ENCODE measurements at regions not wholly inside any gene's neighbourhood (a gene's known extent, or its start where the extent isn't known, plus 50 kb on each side); places are given as distances from the start of the nearest gene placed in this dataset.

DNA sequence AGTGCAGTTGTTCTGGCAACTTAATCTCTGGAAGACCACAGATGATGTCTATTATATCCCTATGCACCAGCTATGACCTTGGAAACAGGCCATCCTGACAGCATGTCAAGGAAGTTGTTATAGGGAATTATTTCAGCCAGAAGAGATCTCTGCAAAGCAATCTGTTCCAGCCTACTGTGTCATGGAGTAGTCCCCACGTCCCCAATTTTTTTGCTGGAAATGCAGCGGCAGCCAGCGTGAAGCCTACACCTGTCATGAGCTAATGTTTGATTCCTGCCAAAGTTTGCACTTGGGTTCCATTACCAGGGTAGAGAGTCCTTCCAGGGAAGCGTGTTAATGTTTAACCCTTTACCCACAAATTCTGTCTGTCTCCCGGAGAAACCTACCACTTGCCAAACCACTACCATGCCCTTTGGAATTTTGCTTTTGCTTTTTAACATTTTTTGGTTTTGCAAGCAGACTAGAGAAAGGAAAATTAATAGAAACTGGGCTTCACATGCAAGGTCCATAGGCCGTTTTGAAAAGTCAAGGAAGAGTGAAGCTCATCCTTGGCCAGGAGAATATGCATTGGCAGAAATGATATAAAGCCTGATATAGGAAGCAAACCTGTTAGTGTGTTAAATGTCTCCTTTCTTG is 174.9 kb upstream of the SPRY4 start:
- Histone ChIP-seq H3K9me3 (ENCODE audit: low read length) (no peaks in the 10 kb centered on the region), H3K36me3 (ENCODE audit: low read depth, low read length) (no peaks in the 10 kb centered on the region), H4K20me1 (ENCODE audit: low read length) (no peaks in the 10 kb centered on the region), H3K27me3 (ENCODE audit: low read length) (no peaks in the 10 kb centered on the region), H3K9ac (ENCODE audit: low read length) (no peak overlapping the region), H3F3A (ENCODE audit: low read length, unreplicated experiment) (no peaks in the 10 kb centered on the region), H3K79me2 (ENCODE audit: low read length) (no peaks in the 10 kb centered on the region), H3K4me3 (ENCODE audit: low read length) (no peak overlapping the region), H3K4me2 (ENCODE audit: low read length) (no peak overlapping the region), H3K27ac (ENCODE audit: low read length) (no peak overlapping the region), H3K9me2 (replicated peaks; ENCODE audit: low read length) (no peaks in the 10 kb centered on the region), H2AFZ (ENCODE audit: low read length) (no peak overlapping the region), H3K4me1 (ENCODE audit: insufficient read depth, low read length) (no peaks in the 10 kb centered on the region)
- ATAC-seq (no peak), DNase-seq (no peak)
- TF ChIP-seq, protein P1, sequence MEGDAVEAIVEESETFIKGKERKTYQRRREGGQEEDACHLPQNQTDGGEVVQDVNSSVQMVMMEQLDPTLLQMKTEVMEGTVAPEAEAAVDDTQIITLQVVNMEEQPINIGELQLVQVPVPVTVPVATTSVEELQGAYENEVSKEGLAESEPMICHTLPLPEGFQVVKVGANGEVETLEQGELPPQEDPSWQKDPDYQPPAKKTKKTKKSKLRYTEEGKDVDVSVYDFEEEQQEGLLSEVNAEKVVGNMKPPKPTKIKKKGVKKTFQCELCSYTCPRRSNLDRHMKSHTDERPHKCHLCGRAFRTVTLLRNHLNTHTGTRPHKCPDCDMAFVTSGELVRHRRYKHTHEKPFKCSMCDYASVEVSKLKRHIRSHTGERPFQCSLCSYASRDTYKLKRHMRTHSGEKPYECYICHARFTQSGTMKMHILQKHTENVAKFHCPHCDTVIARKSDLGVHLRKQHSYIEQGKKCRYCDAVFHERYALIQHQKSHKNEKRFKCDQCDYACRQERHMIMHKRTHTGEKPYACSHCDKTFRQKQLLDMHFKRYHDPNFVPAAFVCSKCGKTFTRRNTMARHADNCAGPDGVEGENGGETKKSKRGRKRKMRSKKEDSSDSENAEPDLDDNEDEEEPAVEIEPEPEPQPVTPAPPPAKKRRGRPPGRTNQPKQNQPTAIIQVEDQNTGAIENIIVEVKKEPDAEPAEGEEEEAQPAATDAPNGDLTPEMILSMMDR (conservative IDR thresholded peaks at IDR 0.05; ENCODE audit: low read depth, low read length): no peak
- TF ChIP-seq EZH2phosphoT487 (IDR thresholded peaks at IDR 0.05; ENCODE audit: borderline replicate concordance, low read length): no peak
- TF ChIP-seq EZH2 (IDR thresholded peaks at IDR 0.05; ENCODE audit: low read length, unreplicated experiment): no peak
- BruUV-seq (replicated peaks): no TSS peak
- ChIA-PET POLR2A (ENCODE audit: unreplicated experiment) (no interaction called here), CTCF (no interaction called here)
- intact Hi-C loops (cut with micrococcal nuclease): no loop called here

DNA sequence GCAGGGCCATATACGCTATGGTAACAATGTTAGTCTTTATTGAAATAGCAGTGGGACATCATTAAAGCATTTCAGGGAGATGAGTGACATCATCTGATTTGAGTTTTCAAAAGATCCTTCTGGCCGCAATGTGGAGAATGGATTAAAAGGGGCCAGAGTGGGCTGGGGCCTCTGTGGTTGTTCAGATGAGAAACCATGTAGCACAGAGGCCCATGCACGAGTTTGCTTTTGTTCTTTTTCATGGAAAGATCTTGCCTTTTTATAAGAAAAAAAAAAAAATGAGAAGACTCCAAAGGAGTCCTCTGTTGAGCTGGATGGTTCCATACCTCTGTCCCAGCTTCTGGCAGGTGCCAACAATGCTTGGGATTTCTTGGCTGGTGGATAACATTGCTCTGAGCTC is 173.5 kb upstream of the SPRY4 start:
- TF ChIP-seq, protein P1 (conservative IDR thresholded peaks at IDR 0.05; ENCODE audit: low read depth, low read length): no peak
- TF ChIP-seq EZH2 (IDR thresholded peaks at IDR 0.05; ENCODE audit: low read length, unreplicated experiment) (no peak), EZH2phosphoT487 (IDR thresholded peaks at IDR 0.05; ENCODE audit: borderline replicate concordance, low read length) (no peak)
- ATAC-seq (no peak), DNase-seq (no peak)
- ChIA-PET CTCF (no interaction called here), POLR2A (ENCODE audit: unreplicated experiment) (no interaction called here)
- Histone ChIP-seq H3K9ac (ENCODE audit: low read length) (no peak overlapping the region), H3K79me2 (ENCODE audit: low read length) (no peaks in the 10 kb centered on the region), H3K4me2 (ENCODE audit: low read length) (no peak overlapping the region), H3K27ac (ENCODE audit: low read length) (no peak overlapping the region), H3K27me3 (ENCODE audit: low read length) (no peaks in the 10 kb centered on the region), H3K4me1 (ENCODE audit: insufficient read depth, low read length) (no peaks in the 10 kb centered on the region), H3K9me2 (replicated peaks; ENCODE audit: low read length) (no peaks in the 10 kb centered on the region), H4K20me1 (ENCODE audit: low read length) (no peaks in the 10 kb centered on the region), H3K36me3 (ENCODE audit: low read depth, low read length) (no peaks in the 10 kb centered on the region), H3K9me3 (ENCODE audit: low read length) (no peaks in the 10 kb centered on the region), H2AFZ (ENCODE audit: low read length) (no peak overlapping the region), H3F3A (ENCODE audit: low read length, unreplicated experiment) (no peaks in the 10 kb centered on the region), H3K4me3 (ENCODE audit: low read length) (no peak overlapping the region)
- intact Hi-C loops (cut with micrococcal nuclease): no loop called here
- BruUV-seq (replicated peaks): no TSS peak

DNA sequence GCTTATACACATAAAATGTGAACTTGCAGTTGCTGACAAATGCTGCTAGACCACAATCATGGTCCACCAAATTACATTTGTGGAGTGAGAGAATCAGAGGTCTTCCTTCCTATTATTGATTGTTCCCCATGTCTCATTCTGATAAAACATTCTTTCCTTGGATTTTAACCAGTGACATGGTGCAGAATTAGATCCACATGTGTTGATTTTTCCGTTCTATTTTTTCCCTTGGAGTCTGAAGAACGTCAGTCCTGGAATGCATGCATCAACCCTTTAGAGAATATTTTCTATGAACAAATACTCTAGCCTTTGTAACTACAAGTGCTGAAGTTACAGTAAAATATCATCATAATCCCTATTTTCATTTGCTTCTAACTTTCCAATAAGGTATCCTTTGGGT is 170.7 kb upstream of the SPRY4 start:
- H3K4me1 ChIP-seq (ENCODE audit: insufficient read depth, low read length): no peaks in the 10 kb centered on the region
- no peak overlapping the region for H3K9ac ChIP-seq (ENCODE audit: low read length)
- no peaks in the 10 kb centered on the region for H3K27me3 ChIP-seq (ENCODE audit: low read length)
- H3K27ac ChIP-seq (ENCODE audit: low read length): no peak overlapping the region
- DNase-seq: no peak
- H3K9me2 ChIP-seq (replicated peaks; ENCODE audit: low read length): no peaks in the 10 kb centered on the region
- no peak for ATAC-seq
- H3F3A ChIP-seq (ENCODE audit: low read length, unreplicated experiment): no peaks in the 10 kb centered on the region
- ChIA-PET CTCF (no interaction called here), POLR2A (ENCODE audit: unreplicated experiment) (no interaction called here)
- no peak overlapping the region for H3K4me3 ChIP-seq (ENCODE audit: low read length)
- H2AFZ ChIP-seq (ENCODE audit: low read length): no peak overlapping the region
- no peaks in the 10 kb centered on the region for H3K9me3 ChIP-seq (ENCODE audit: low read length)
- intact Hi-C loops (cut with micrococcal nuclease): no loop called here
- no peaks in the 10 kb centered on the region for H3K79me2 ChIP-seq (ENCODE audit: low read length)
- no peaks in the 10 kb centered on the region for H3K36me3 ChIP-seq (ENCODE audit: low read depth, low read length)
- no peak overlapping the region for H3K4me2 ChIP-seq (ENCODE audit: low read length)
- TF ChIP-seq EZH2 (IDR thresholded peaks at IDR 0.05; ENCODE audit: low read length, unreplicated experiment) (no peak), EZH2phosphoT487 (IDR thresholded peaks at IDR 0.05; ENCODE audit: borderline replicate concordance, low read length) (no peak)
- TF ChIP-seq, protein P1 (conservative IDR thresholded peaks at IDR 0.05; ENCODE audit: low read depth, low read length): no peak
- H4K20me1 ChIP-seq (ENCODE audit: low read length): no peaks in the 10 kb centered on the region
- no TSS peak for BruUV-seq (replicated peaks)

Data from PC-3 (cell line).